ENCODE measurements at regions not wholly inside any gene's neighbourhood (a gene's known extent, or its start where the extent isn't known, plus 50 kb on each side); places are given as distances from the start of the nearest gene placed in this dataset.

DNA sequence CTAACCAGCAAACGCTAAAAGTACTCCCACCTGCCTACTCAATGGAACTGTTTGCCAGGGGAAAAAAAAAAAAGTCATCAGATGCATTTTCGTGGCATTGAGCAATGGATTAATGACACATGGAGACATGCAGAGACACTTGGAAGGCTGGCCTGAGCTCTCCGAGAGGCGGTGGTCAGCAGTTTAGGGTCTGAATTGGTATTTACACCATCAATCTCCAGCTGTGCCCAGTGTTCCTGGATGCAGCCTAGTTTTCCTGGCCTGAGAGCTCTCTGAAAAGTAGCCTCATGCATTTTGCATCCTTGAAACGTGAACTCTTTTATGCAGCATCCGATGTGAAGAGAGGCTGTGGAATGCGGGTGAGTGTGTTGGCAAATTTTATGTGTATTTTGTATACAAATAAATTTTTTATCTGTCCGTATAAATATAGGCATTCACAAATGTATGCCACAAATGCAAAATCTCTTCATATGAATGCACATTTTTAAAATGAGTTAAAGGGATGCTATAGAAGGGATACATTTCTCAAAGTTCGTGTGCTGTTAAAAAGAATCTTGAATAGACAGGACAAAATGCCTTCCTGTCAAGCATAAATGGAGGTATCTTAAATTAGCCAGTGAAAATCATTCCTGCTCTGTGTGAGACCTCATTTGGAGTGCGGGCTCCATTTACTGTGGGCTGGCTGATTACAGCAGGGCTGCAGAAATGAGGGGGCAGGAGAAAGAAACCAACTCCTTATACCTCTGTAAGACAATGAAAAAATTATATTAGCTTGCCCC, 137.7 kb upstream of the PFKP start:
- H4K5ac ChIP-seq (ENCODE audit: insufficient read length, low read depth, low read length), result no peak overlapping the region
- H4K20me1 ChIP-seq (ENCODE audit: control insufficient read depth, insufficient read depth, insufficient read length), result no peaks in the 10 kb centered on the region
- H3K27ac ChIP-seq (ENCODE audit: insufficient read length, low read depth, low read length), result no peak overlapping the region
- H3T11ph ChIP-seq (ENCODE audit: low read length), result no peak overlapping the region
- H3K23ac ChIP-seq (ENCODE audit: insufficient read length, low read depth, low read length), result no peak overlapping the region
- no peaks in the 10 kb centered on the region for H3K27me3 ChIP-seq (ENCODE audit: insufficient read depth, low read length)
- H2AFZ ChIP-seq (ENCODE audit: low read length), result no peak overlapping the region
- no peak overlapping the region for H2BK20ac ChIP-seq (ENCODE audit: low read depth, low read length, poor library complexity, severe bottlenecking)
- H2BK15ac ChIP-seq (ENCODE audit: low read depth, low read length), result no peak overlapping the region
- no peaks in the 10 kb centered on the region; the same call in 1 of the 2 replicates for H3K27me3 Mint-ChIP-seq (ENCODE audit: low read depth)
- no peak overlapping the region for H3K56ac ChIP-seq (ENCODE audit: insufficient read length, low read depth, low read length)
- H3K4me3 Mint-ChIP-seq, result no peak overlapping the region
- no peaks in the 10 kb centered on the region for H3K79me2 ChIP-seq (ENCODE audit: insufficient read depth, low read length)
- H3K4me1 Mint-ChIP-seq, result peaks cover 37 to 39% of the 10 kb centered on the region in 2 experiments
- no peaks in the 10 kb centered on the region for H3K36me3 Mint-ChIP-seq (ENCODE audit: insufficient read depth in 1 of 3, low read depth in 3 of 3)
- H3K27ac Mint-ChIP-seq, result no peak overlapping the region
- TF ChIP-seq, protein P1, sequence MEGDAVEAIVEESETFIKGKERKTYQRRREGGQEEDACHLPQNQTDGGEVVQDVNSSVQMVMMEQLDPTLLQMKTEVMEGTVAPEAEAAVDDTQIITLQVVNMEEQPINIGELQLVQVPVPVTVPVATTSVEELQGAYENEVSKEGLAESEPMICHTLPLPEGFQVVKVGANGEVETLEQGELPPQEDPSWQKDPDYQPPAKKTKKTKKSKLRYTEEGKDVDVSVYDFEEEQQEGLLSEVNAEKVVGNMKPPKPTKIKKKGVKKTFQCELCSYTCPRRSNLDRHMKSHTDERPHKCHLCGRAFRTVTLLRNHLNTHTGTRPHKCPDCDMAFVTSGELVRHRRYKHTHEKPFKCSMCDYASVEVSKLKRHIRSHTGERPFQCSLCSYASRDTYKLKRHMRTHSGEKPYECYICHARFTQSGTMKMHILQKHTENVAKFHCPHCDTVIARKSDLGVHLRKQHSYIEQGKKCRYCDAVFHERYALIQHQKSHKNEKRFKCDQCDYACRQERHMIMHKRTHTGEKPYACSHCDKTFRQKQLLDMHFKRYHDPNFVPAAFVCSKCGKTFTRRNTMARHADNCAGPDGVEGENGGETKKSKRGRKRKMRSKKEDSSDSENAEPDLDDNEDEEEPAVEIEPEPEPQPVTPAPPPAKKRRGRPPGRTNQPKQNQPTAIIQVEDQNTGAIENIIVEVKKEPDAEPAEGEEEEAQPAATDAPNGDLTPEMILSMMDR (conservative IDR thresholded peaks at IDR 0.05), result no peak
- H2AK5ac ChIP-seq (ENCODE audit: insufficient read length, low read length), result no peak overlapping the region
- no peak overlapping the region for H3K4ac ChIP-seq (ENCODE audit: low read depth, low read length)
- no peak overlapping the region for H2BK5ac ChIP-seq (ENCODE audit: insufficient read length, low read length)
- no peak overlapping the region for H4K91ac ChIP-seq (ENCODE audit: insufficient read length, low read depth, low read length)
- WGBS (ENCODE audit: extremely low coverage, insufficient read length, low lambda C conversion rate), result no CpG with 5 or more reads among the region's 10 CpGs
- H4K8ac ChIP-seq (replicated peaks; ENCODE audit: insufficient read length, low read depth, low read length), result no peak overlapping the region
- no peaks in the 10 kb centered on the region for H3K9me3 ChIP-seq (ENCODE audit: control insufficient read depth, low read depth, low read length)
- H3K14ac ChIP-seq (ENCODE audit: insufficient read depth, low read length), result no peak overlapping the region
- no peak for DNase-seq
- H3K23me2 ChIP-seq (ENCODE audit: insufficient read length, low read depth, low read length, poor library complexity, severe bottlenecking), result no peaks in the 10 kb centered on the region
- no peak overlapping the region for H3K4me2 ChIP-seq (ENCODE audit: insufficient read depth, insufficient read length, low read length)
- H3K18ac ChIP-seq (ENCODE audit: insufficient read length, low read depth, low read length), result no peak overlapping the region
- no peak overlapping the region for H2BK12ac ChIP-seq (ENCODE audit: insufficient read length, low read depth, low read length)
- H2BK120ac ChIP-seq (ENCODE audit: low read depth, low read length, poor library complexity, severe bottlenecking), result no peak overlapping the region
- H3K79me1 ChIP-seq (ENCODE audit: insufficient read depth, low read depth, low read length, poor library complexity, severe bottlenecking), result no peaks in the 10 kb centered on the region
- H3K9me3 Mint-ChIP-seq, result no peaks in the 10 kb centered on the region
- H3K4me1 ChIP-seq (ENCODE audit: insufficient read depth, low read length), result peaks cover 4% of the 10 kb centered on the region
- no peak overlapping the region for H3K9ac ChIP-seq (ENCODE audit: extremely low read depth, insufficient read length, low read length)
